SK-N-MC (cell line): ENCODE measurements at regions not wholly inside any gene's neighbourhood (a gene's known extent, or its start where the extent isn't known, plus 50 kb on each side); places are given as distances from the start of the nearest gene placed in this dataset.
"Not testable (repeated sequence)": the region's sequence is repeated elsewhere in the genome, so short reads cannot be mapped to it uniquely, and the experiment has no call there.

Source experiments
- DNase-seq: peaks from one replicate; pipeline ENCODE4 v3.0.0-alpha.2; 2011; ENCODE audit warnings: low read depth, low spot score
- H3K27ac ChIP-seq: fragments of 200-600 bp; sonication (generic); 2 replicates; pipeline ENCODE4 v1.5.1; 2016; ENCODE audit warnings: mixed run types
- H3K36me3 ChIP-seq: fragments of 200-600 bp; sonication (generic); 2 replicates; pipeline ENCODE4 v1.6.1; 2017; ENCODE audit warnings: antibody characterized with exemption, low read length, mixed read lengths; ENCODE audit not compliant: insufficient read depth
- H3K4me3 ChIP-seq: fragments of 200-600 bp; sonication (generic); 2 replicates; pipeline ENCODE4 v1.5.1; 2016
- H3K9ac ChIP-seq: fragments of 200-600 bp; sonication (generic); 2 replicates; pipeline ENCODE4 v1.8.0; 2017; ENCODE audit warnings: mixed run types, mixed read lengths; ENCODE audit not compliant: insufficient read length
- H3K9me3 ChIP-seq: fragments of 200-600 bp; sonication (generic); 2 replicates; pipeline ENCODE4 v1.6.1; 2017; ENCODE audit warnings: low read depth, mild to moderate bottlenecking, antibody characterized with exemption, low read length, moderate library complexity, mixed read lengths

DNA sequence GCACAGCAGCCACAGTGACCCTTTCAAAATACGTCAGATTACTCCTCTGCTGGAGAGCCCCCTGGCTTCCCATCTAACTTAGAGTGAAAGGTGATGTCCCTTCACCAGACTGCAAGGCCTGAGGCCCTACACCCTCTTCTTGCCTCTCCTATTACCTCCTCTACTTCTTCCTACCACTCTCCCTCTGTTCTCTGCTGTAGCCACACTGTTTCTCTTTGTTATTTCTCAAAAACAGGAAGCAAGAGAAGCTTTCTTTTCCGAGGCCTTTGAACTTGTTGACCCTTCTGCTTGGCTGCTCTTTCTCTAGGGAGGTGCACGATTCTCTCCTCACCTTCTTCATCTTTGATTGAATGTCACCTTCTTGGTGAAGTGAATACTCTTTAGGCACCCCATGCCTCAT, 141.3 kb upstream of the NBPF9 start:
- not testable (repeated sequence) for H3K36me3 ChIP-seq, H3K27ac ChIP-seq, H3K9me3 ChIP-seq, H3K9ac ChIP-seq, DNase-seq, H3K4me3 ChIP-seq

DNA sequence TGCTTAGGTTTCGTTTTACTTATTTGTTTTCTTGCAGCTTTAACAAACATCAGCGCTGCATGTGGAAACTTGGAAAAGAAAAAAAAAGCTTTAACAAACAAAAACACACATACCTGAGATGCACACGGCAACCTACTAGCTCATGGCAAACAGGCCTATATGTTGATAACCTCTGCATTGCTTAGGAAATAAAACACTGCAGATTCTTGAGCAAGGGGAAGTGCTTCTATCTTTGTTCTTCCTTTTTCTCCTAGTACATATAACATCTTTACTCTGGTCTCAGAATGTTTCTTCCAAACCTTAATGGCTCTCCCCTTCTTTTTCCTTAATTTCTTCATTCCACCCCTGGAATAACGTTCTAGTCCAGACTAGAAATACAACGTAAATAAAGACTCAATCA, 142.9 kb upstream of the NBPF9 start:
- H3K9ac ChIP-seq, H3K4me3 ChIP-seq, H3K27ac ChIP-seq, H3K9me3 ChIP-seq, DNase-seq, H3K36me3 ChIP-seq: not testable (repeated sequence)

DNA sequence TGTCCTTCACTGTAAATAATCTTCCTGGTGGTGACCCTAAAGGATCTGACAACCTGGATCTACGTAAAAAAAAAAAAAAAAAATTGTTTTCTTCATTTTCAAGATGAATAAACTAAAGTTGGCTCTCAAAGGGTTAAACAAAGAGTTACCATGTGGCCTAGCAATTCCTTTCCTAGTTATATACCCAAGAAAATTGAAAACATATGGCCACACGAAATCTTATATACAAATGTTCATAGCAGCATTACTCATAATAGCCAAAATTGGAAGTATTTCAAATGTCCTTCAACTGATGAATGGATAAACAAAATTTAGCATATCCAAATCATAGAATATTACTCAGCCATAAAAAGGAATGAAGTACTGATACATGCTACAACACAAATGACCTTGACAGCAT, 145.3 kb upstream of the NBPF9 start:
- H3K36me3 ChIP-seq, H3K9me3 ChIP-seq, H3K27ac ChIP-seq, H3K9ac ChIP-seq, DNase-seq, H3K4me3 ChIP-seq: not testable (repeated sequence)

DNA sequence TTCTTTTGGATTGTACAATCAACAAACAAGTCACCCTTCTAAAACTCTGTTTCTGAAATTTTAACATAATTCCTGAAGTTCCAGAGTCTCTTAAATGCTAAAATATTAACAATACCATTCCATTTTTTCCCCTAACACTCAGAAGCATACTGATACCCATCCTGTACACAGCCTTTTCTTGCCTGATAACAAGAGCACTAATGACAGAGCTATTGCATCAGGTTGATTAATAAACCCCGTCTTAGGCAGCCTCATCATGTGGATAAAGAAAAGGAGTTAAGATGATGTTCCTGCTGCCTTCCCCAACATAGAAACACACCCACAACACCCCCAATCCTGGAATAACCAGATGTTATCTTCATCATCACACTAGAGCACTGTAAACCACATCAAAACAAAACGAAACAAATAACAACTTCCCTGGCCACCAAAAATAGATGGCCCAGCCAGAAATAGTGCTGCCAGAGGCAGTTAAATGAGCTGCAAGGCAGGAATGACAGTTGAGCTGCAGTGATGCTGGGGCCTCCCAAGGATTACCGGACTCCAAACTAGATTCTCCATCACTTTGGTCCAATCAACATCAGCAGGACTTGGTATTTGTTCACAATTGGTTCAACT, 146.6 kb upstream of the NBPF9 start:
- H3K4me3 ChIP-seq, H3K9me3 ChIP-seq, H3K36me3 ChIP-seq, DNase-seq, H3K27ac ChIP-seq, H3K9ac ChIP-seq: not testable (repeated sequence)

DNA sequence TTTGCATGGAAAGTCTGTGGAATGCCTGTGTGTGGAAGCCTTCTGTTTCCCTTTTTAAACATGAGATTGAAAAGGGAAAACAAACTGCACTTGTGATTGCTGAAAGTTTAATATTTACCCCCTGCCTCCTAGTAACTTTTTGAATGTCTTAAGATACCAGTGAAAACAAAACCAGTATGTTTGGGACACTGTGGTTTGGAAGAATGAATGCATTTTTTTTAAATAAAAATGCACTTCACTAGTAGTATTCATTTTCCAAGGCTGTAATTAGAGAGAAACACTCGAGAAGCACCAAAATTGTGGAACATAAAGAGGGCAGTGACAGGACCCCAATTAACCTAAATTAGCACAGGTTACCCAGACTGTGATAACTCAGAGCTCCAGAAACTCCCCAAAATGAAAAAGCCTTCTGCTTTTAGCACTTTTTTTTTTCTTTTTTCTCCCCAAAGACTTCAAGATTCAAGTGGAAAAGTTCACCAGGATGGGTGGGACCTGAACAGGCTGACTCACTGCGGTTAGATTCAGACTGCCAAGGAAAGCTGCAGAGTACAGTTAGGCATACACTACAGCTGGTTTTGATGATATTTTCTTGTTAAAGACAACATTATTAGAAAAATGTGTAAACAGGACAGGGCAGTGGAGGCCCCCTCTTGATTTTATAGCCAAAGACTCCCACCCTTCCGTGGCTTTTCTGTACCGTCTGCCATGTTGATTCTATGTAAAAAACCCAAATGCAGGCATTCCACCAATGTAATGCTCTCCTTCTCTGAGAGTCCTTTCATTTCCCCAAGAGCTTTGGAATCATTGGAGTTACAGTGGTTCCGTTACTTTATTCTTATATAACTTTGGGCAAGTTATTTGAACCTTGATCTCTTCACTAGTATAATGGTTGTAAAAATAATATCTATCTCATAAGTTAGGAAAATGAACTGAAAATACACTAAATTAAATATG, 151.8 kb upstream of the NBPF9 start:
- not testable (repeated sequence) for H3K27ac ChIP-seq, DNase-seq, H3K4me3 ChIP-seq, H3K9ac ChIP-seq, H3K9me3 ChIP-seq, H3K36me3 ChIP-seq

DNA sequence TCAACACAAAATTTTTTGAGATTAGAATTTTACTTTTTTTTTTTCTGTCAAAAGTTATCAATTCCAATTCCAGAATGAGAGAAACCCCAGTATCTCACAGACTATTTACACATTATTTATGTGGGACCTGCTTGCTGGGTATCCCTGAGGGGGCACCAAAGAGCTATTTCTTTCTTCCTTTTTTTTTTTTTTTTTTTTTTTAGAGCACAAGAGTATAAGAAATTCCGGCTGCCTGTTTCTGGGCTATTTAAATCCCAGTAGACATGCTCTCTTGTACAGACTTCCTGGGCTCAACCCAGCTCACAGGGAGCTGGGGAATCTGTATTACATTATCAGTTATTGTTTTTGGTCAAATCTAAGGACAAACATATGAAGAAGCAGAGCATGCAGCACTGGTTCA, 156.9 kb upstream of the NBPF9 start:
- not testable (repeated sequence) for H3K27ac ChIP-seq, H3K36me3 ChIP-seq, DNase-seq, H3K4me3 ChIP-seq, H3K9ac ChIP-seq, H3K9me3 ChIP-seq

DNA sequence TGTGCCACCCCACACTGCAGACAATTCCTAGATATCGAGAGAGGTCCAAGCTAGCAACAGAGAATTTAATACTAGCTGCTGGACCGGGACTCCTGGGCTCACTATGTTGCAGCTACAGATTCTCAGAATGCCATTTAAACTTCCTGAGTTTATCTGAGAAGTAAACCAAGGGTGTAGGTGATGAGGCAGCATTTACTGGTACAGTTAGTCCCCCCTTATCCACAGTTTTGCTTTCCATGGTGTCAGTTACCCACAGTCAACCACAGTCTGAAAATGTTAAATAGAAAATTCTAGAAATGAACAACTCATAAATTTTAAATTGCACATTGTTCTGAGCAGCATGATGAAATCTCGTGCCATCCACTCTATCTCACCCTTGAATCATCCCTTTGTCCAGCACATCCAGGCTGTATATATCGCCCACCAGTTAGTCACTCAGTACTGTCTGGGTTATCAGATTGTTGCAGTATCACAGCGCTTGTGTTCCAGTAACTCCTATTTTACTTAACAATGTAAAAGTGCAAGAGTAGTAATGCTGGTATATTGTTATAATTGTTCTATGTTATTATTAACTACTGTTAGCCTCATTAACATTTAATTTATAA, 157.5 kb upstream of the NBPF9 start:
- H3K9me3 ChIP-seq, H3K9ac ChIP-seq, H3K4me3 ChIP-seq, H3K36me3 ChIP-seq, H3K27ac ChIP-seq, DNase-seq: not testable (repeated sequence)

DNA sequence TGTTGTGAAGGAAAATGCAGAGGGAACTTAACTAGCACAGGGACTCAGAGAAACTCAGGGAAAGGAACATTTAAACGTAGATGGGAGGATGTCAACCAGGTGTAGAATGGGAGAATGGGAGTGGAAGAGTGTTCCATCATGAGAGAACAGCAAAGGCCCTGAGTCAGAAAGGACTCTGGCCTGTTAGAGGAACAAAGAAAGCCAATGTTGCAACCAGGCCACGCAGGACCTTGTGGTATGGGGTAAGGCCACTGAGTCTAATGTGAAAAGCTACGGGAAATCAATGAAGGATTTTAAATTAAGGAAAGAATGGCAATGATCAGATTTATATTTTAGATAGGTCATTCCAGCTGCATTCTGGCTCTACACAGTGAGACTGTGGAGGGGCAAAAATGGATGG, 163.9 kb upstream of the NBPF9 start:
- not testable (repeated sequence) for H3K27ac ChIP-seq, H3K36me3 ChIP-seq, H3K4me3 ChIP-seq, H3K9ac ChIP-seq, H3K9me3 ChIP-seq, DNase-seq

DNA sequence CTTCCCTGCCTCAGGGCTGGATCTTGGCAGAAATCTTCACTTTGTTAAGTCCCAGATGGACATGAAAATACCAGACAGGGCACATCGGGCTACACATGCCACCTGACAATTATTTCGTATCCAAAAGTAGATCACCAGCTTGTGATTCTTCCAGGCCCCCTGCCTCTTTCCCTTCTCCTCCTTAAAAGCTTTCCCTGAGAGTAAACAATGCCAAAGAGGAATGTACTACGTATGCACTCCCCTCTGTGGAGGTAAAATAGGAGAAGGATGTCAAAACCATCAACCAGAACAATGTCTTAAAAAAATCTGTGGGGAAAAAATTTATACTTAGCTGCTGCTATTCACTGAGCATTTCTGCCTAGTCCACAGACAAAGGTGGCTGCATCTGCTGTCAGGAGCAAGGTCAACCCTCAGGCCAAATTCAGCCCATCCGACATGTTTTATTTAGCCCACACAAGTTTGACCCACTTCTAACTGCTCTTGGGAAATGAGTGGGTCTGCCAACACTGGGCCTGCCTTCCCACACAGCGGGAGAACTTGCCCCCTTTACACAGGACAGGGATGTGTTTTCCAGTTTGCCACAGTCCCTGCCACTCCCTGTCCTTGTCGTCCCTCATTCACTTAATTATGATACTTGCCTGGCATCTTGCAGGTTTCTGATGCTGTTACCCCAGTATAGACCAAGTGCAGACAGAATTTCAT, 165.8 kb upstream of the NBPF9 start:
- not testable (repeated sequence) for H3K9me3 ChIP-seq, H3K27ac ChIP-seq, H3K9ac ChIP-seq, H3K4me3 ChIP-seq, DNase-seq, H3K36me3 ChIP-seq

DNA sequence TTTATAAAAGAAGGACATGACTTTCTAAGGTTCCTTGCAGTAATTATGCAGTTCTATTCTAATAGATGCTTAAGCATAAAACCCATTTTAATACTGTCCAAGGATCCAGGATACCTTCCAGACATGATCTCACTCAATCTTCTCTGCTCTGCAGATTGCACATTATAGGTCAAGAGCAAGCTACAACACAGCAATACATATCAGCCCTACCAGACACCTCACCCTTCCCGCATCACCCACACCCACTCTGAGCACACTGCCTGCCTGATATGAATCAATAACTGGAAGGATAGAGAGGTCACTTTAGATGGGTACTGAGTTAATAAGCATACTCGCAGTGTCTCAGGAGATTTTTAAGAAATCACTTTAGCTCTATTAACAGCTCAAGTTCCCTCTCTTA, 166.5 kb upstream of the NBPF9 start:
- not testable (repeated sequence) for H3K9ac ChIP-seq, H3K9me3 ChIP-seq, DNase-seq, H3K4me3 ChIP-seq, H3K27ac ChIP-seq, H3K36me3 ChIP-seq

DNA sequence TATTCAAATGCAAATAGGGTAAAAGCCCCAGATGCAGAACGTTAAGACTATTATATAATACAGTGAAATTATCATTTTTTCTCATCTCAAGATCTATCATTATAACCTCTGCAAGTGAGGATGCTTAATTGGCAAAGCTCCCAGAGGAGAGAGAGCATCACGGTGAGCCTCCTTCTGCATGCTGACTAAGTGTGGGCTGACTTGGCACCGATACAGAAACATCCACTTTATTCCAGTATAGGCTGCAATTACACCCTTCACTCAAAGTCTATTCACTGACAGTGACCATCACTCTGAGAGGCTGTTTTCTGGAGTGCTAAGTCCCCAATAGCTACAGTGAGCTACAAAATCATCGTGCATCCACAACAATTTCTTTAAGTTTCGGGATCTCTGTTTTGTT, 171.1 kb upstream of the NBPF9 start:
- H3K9ac ChIP-seq, H3K4me3 ChIP-seq, H3K9me3 ChIP-seq, DNase-seq, H3K27ac ChIP-seq, H3K36me3 ChIP-seq: not testable (repeated sequence)

DNA sequence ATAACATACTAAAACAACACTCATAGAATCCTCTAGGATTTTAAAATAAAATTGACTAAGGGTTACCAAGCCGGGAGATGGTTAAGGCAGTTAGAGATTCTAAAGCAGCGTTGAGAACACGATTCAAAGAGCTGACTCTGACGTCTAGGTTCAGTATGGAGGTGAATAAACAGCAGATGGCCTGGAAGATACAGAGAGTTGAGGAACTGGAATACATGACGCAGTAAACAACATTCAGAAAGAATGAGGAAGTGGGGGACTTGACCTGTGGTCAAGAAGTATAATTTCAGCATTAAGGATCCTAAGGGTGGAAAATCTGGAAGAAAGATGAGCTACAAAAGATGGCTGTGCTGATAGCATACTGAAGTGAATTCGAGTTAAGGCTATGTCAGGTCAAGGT, 172.5 kb upstream of the NBPF9 start:
- not testable (repeated sequence) for H3K9me3 ChIP-seq, H3K9ac ChIP-seq, H3K4me3 ChIP-seq, H3K27ac ChIP-seq, H3K36me3 ChIP-seq, DNase-seq

DNA sequence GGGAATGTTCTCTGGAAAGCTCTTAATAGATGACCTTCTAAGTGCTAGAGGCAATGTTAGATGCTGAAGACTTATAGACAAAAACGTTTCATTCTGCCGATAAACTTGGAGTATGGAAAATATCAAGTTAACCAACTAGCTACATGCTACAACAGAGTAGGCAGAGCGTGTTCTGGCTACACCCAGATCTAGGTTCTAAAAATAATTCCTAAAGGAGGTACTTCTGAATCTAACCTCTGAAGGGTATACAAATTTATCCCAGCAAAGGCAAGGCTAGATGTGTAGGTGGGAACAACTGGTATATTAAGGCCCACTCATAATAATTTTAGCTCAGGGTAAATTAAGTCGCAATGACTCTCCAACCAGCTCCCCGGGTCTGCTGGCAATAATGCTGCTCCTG, 173.1 kb upstream of the NBPF9 start:
- H3K9me3 ChIP-seq, H3K36me3 ChIP-seq, H3K4me3 ChIP-seq, DNase-seq, H3K9ac ChIP-seq, H3K27ac ChIP-seq: not testable (repeated sequence)

DNA sequence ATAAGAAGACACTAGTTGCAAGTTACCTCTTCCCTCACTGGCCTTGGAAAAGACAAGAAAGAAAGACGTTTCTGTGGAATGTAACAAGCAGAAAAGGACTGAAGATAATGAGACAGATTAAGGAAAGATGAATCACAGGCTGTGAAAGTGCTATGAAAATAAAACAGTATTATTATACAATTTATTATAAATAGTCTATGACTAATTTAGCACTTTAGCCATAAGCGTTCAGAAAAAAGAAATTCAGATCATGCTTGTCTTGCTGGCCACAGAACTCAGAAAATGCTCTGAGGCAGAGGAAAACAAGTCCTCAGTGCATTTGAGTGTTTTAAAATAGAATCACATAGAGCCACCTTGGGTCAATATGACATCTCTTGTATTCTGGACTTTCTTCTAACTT, 174.8 kb upstream of the NBPF9 start:
- H3K9ac ChIP-seq, H3K4me3 ChIP-seq, H3K9me3 ChIP-seq, H3K27ac ChIP-seq, DNase-seq, H3K36me3 ChIP-seq: not testable (repeated sequence)
